ENCODE measurements at regions not wholly inside any gene's neighbourhood (a gene's known extent, or its start where the extent isn't known, plus 50 kb on each side); places are given as distances from the start of the nearest gene placed in this dataset.

DNA sequence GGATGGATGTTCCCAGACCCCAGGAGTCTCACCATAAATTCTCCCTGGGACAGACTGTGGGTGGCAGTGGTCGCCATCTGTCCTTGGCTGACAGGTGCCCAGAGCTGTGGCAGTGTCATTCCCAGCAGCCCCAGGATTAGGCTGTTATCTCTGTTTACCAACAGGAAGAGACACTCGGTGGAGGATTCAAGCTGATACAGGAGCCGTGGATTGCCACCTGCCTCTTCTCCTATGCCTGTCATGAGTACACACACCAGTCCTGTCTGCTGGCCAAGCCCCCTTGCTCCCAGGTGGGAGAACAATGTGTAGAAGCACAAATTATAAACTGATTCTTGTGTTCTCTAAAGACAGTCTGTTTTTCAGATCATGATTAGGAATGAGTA, 152.6 kb downstream of the ETS2 start:
- H3K9me3 ChIP-seq (replicated peaks; ENCODE audit: control insufficient read depth, insufficient read depth, low read length) = no peaks in the 10 kb centered on the region
- no peak overlapping the region for H3K27ac ChIP-seq (ENCODE audit: control insufficient read depth, insufficient read depth)
- H3K4me2 ChIP-seq (ENCODE audit: control insufficient read depth, insufficient read depth) = no peak overlapping the region
- H2AFZ ChIP-seq (ENCODE audit: control insufficient read depth, low read depth, low read length) = no peak overlapping the region
- no peaks in the 10 kb centered on the region for H3K4me1 ChIP-seq (ENCODE audit: control insufficient read depth, insufficient read depth, low read length)
- DNase-seq (ENCODE audit: low read depth, low spot score) = no peak
- in situ Hi-C loops (cut with MboI) = no loop called here
- TF ChIP-seq CREM (IDR thresholded peaks at IDR 0.05; ENCODE audit: low read depth) (no peak), TAF1 (IDR thresholded peaks at IDR 0.05; ENCODE audit: borderline replicate concordance, low read depth, low read length) (no peak), MEF2B (IDR thresholded peaks at IDR 0.05; ENCODE audit: partially characterized antibody, poor library complexity, severe bottlenecking) (no peak)
- H3K4me3 ChIP-seq = no peak overlapping the region
- no peaks in the 10 kb centered on the region for H3K36me3 ChIP-seq (ENCODE audit: control insufficient read depth in 2 of 2, insufficient read depth in 2 of 2, low read length in 1 of 2)
- ChIA-PET SMC1A (ENCODE audit: uncharacterized antibody, unreplicated experiment) (interaction anchor here (1.3 kb wide), 1 partner anchor 21 kb away, joined by 4 read pairs; no protein-coding TSS in a partner anchor), CTCF (no interaction called here), RAD21 (ENCODE audit: unreplicated experiment) (no interaction called here), POLR2A (no interaction called here)
- no peaks in the 10 kb centered on the region for H3K27me3 ChIP-seq (replicated peaks in 1 of 2; ENCODE audit: control insufficient read depth in 2 of 2, insufficient read depth in 2 of 2, low read length in 1 of 2)
- WGBS (ENCODE audit: insufficient coverage, insufficient replicate concordance, low lambda C conversion rate, missing lambda C conversion rate) = 36% methylated on average over 3 of the region's 3 CpGs
- ATAC-seq = no peak
- no peak for FAIRE-seq
- BruUV-seq (replicated peaks) = no TSS peak
- intact Hi-C loops (cut with micrococcal nuclease; ENCODE audit: unreplicated experiment) = no loop called here
- no peak overlapping the region for H3K9ac ChIP-seq (ENCODE audit: control insufficient read depth, insufficient read depth, low read length)
- H4K20me1 ChIP-seq (ENCODE audit: control insufficient read depth, insufficient read depth) = no peaks in the 10 kb centered on the region
- no peaks in the 10 kb centered on the region for H3K79me2 ChIP-seq (ENCODE audit: control insufficient read depth, insufficient read depth, low read length)

GRCh38 chr21:38957575-38958322, 152.0 kb downstream of the ETS2 start:
- Histone ChIP-seq H3K27me3 (replicated peaks in 1 of 2; ENCODE audit: control insufficient read depth in 2 of 2, insufficient read depth in 2 of 2, low read length in 1 of 2) (no peaks in the 10 kb centered on the region), H3K4me1 (ENCODE audit: control insufficient read depth, insufficient read depth, low read length) (no peaks in the 10 kb centered on the region), H3K9me3 (replicated peaks; ENCODE audit: control insufficient read depth, insufficient read depth, low read length) (no peaks in the 10 kb centered on the region), H4K20me1 (ENCODE audit: control insufficient read depth, insufficient read depth) (no peaks in the 10 kb centered on the region), H2AFZ (ENCODE audit: control insufficient read depth, low read depth, low read length) (no peak overlapping the region), H3K79me2 (ENCODE audit: control insufficient read depth, insufficient read depth, low read length) (no peaks in the 10 kb centered on the region), H3K36me3 (ENCODE audit: control insufficient read depth in 2 of 2, insufficient read depth in 2 of 2, low read length in 1 of 2) (no peaks in the 10 kb centered on the region), H3K27ac (ENCODE audit: control insufficient read depth, insufficient read depth) (no peak overlapping the region), H3K9ac (ENCODE audit: control insufficient read depth, insufficient read depth, low read length) (no peak overlapping the region), H3K4me2 (ENCODE audit: control insufficient read depth, insufficient read depth) (no peak overlapping the region), H3K4me3 (no peak overlapping the region)
- in situ Hi-C loops (cut with MboI) = no loop called here
- RAD21 ChIA-PET (ENCODE audit: unreplicated experiment) = no interaction called here
- no peak for DNase-seq (ENCODE audit: low read depth, low spot score)
- CTCF ChIA-PET = interaction anchor here (1.2 kb wide), 1 partner anchor 15 kb away, joined by 3 read pairs; no protein-coding TSS in a partner anchor
- SMC1A ChIA-PET (ENCODE audit: uncharacterized antibody, unreplicated experiment) = no interaction called here
- intact Hi-C loops (cut with micrococcal nuclease; ENCODE audit: unreplicated experiment) = no loop called here
- FAIRE-seq = no peak
- POLR2A ChIA-PET = no interaction called here
- no peak for ATAC-seq
- no TSS peak for BruUV-seq (replicated peaks)
- WGBS (ENCODE audit: insufficient coverage, insufficient replicate concordance, low lambda C conversion rate, missing lambda C conversion rate) = 15% methylated on average over 6 of the region's 6 CpGs
- TF ChIP-seq NR2C2 (IDR thresholded peaks at IDR 0.05; ENCODE audit: borderline replicate concordance, control insufficient read depth, insufficient read length, low read depth) (no peak), WRNIP1 (IDR thresholded peaks at IDR 0.05; ENCODE audit: borderline replicate concordance, low read depth, low read length) (no peak), HDGF (IDR thresholded peaks at IDR 0.05) (no peak), SUPT20H (IDR thresholded peaks at IDR 0.05; ENCODE audit: borderline replicate concordance, control insufficient read depth, low read depth, low read length) (no peak), IKZF2 (IDR thresholded peaks at IDR 0.05) (no peak), BRCA1 (IDR thresholded peaks at IDR 0.05; ENCODE audit: low read depth, low read length) (no peak), ZNF592 (IDR thresholded peaks at IDR 0.05) (no peak)
- TF ChIP-seq, protein P1, sequence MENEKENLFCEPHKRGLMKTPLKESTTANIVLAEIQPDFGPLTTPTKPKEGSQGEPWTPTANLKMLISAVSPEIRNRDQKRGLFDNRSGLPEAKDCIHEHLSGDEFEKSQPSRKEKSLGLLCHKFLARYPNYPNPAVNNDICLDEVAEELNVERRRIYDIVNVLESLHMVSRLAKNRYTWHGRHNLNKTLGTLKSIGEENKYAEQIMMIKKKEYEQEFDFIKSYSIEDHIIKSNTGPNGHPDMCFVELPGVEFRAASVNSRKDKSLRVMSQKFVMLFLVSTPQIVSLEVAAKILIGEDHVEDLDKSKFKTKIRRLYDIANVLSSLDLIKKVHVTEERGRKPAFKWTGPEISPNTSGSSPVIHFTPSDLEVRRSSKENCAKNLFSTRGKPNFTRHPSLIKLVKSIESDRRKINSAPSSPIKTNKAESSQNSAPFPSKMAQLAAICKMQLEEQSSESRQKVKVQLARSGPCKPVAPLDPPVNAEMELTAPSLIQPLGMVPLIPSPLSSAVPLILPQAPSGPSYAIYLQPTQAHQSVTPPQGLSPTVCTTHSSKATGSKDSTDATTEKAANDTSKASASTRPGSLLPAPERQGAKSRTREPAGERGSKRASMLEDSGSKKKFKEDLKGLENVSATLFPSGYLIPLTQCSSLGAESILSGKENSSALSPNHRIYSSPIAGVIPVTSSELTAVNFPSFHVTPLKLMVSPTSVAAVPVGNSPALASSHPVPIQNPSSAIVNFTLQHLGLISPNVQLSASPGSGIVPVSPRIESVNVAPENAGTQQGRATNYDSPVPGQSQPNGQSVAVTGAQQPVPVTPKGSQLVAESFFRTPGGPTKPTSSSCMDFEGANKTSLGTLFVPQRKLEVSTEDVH (IDR thresholded peaks at IDR 0.05; ENCODE audit: low read depth, partially characterized antibody) = no peak

Data from GM12878 (cell line).